IPS-NIHi7 (cell line): ENCODE measurements at regions not wholly inside any gene's neighbourhood (a gene's known extent, or its start where the extent isn't known, plus 50 kb on each side); places are given as distances from the start of the nearest gene placed in this dataset.
"Not testable (repeated sequence)": the region's sequence is repeated elsewhere in the genome, so short reads cannot be mapped to it uniquely, and the experiment has no call there.

Experiments
- DNase-seq: peaks from one replicate; pipeline ENCODE4 v3.0.0; 2012; ENCODE audit warnings: mixed read lengths; ENCODE audit errors: extremely low spot score

- DNase-seq, result no peak
These were observed 650.7 kb upstream of the GRID2 start for GRCh38 chr4:91653067-91653466.

- DNase-seq, result no peak
These were observed 622.7 kb upstream of the GRID2 start for GRCh38 chr4:91681091-91681490.

GRCh38 chr4:91681544-91681943 lies 622.2 kb upstream of the GRID2 start:
- DNase-seq, result peak; percentile 6

GRCh38 chr4:91684955-91685354 lies 618.8 kb upstream of the GRID2 start:
- DNase-seq, result no peak

- DNase-seq, result no peak
These were observed 615.4 kb upstream of the GRID2 start for GRCh38 chr4:91688413-91688812.

GRCh38 chr4:91699691-91700090 lies 604.1 kb upstream of the GRID2 start:
- DNase-seq, result not testable (repeated sequence)

- DNase-seq, result no peak
These were observed 573.9 kb upstream of the GRID2 start for GRCh38 chr4:91729851-91730250.

GRCh38 chr4:91734682-91735081 lies 569.1 kb upstream of the GRID2 start:
- DNase-seq, result no peak

- DNase-seq, result not testable (repeated sequence)
These were observed 564.9 kb upstream of the GRID2 start for GRCh38 chr4:91738831-91739230.

GRCh38 chr4:91746551-91746950 lies 557.2 kb upstream of the GRID2 start:
- no peak for DNase-seq

- no peak for DNase-seq
These were observed 551.8 kb upstream of the GRID2 start for GRCh38 chr4:91751961-91752360.

- DNase-seq, result no peak
These were observed 549.0 kb upstream of the GRID2 start for GRCh38 chr4:91754716-91755115.

GRCh38 chr4:91758487-91758886 lies 545.3 kb upstream of the GRID2 start:
- DNase-seq, result no peak

- no peak for DNase-seq
These were observed 539.7 kb upstream of the GRID2 start for GRCh38 chr4:91764085-91764484.

GRCh38 chr4:91769912-91770311 lies 533.9 kb upstream of the GRID2 start:
- DNase-seq, result no peak

GRCh38 chr4:91791631-91792030 lies 512.1 kb upstream of the GRID2 start:
- not testable (repeated sequence) for DNase-seq

GRCh38 chr4:91795947-91796346 lies 507.8 kb upstream of the GRID2 start:
- DNase-seq, result no peak

- DNase-seq, result no peak
These were observed 491.4 kb upstream of the GRID2 start for GRCh38 chr4:91812319-91812718.

GRCh38 chr4:91824773-91825172 lies 479.0 kb upstream of the GRID2 start:
- DNase-seq, result no peak

GRCh38 chr4:91826186-91826585 lies 477.6 kb upstream of the GRID2 start:
- DNase-seq, result no peak

- no peak for DNase-seq
These were observed 475.9 kb upstream of the GRID2 start for GRCh38 chr4:91827914-91828313.

- DNase-seq, result no peak
These were observed 474.2 kb upstream of the GRID2 start for GRCh38 chr4:91829531-91829930.

GRCh38 chr4:91830681-91831395 lies 472.9 kb upstream of the GRID2 start:
- no peak for DNase-seq

- no peak for DNase-seq
These were observed 466.1 kb upstream of the GRID2 start for GRCh38 chr4:91837608-91838029.
